Stimulated activated CD4-positive, alpha-beta T cell treated with anti-CD3 and anti-CD28 coated beads, Interleukin-12 subunit alpha, Interleukin-12 subunit beta, amount 100 ng/mL, for 48 hours (primary cell): ENCODE measurements at regions not wholly inside any gene's neighbourhood (a gene's known extent, or its start where the extent isn't known, plus 50 kb on each side); places are given as distances from the start of the nearest gene placed in this dataset.

Experiments used
- DNase-seq, 3 donors: peaks; one replicate each; pipeline ENCODE4 v3.0.0-alpha.2; 2020; ENCODE audit warnings: low read depth in 2 of 3, low spot score in 1 of 3

DNA sequence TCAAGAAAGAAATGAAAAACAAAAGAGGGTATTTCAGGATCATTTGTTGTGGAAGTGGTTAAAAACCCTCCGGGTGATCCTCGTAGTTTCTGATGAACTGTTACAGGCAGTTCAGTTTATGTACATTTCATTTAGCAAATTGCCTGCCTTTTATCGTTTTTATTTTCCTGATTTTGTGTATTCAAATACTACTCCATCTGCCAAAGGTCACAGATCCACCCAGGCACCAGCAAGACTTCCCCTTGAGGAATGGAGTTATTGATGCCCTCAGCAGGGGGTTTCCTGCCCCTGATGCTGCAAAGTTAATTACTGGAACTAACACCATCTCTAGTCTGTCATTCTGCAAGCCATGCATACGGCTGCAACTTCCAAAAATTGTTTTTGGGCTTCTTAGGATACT is 641.9 kb downstream of the SLC4A3 start:
- no peak for DNase-seq

- DNase-seq, result no peak
These were observed 643.1 kb downstream of the SLC4A3 start for GRCh38 chr2:220270481-220271070.

- DNase-seq, result no peak
These were observed 645.2 kb downstream of the SLC4A3 start for GRCh38 chr2:220272656-220273055.

DNA sequence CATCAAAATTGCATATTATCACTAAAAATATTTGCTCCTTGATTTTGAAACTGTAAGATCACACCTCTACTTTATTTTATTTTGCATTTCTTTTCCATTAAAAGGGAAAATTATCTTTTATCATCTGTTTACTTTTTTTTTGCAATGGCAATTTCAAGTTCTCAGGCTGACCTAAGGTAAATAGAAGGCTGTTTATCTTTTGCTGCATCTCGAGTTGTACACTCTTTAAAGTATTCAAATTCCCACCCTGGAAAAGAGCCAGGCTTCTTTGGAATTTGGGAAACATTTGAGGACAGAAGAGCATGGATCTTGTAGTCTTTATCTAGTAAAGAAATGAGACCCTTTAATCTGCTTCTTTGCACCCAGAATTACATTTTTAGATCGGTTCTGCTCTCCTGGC is 645.7 kb downstream of the SLC4A3 start:
- DNase-seq, result no peak

GRCh38 chr2:220275454-220275853 is 648.0 kb downstream of the SLC4A3 start:
- no peak for DNase-seq

DNA sequence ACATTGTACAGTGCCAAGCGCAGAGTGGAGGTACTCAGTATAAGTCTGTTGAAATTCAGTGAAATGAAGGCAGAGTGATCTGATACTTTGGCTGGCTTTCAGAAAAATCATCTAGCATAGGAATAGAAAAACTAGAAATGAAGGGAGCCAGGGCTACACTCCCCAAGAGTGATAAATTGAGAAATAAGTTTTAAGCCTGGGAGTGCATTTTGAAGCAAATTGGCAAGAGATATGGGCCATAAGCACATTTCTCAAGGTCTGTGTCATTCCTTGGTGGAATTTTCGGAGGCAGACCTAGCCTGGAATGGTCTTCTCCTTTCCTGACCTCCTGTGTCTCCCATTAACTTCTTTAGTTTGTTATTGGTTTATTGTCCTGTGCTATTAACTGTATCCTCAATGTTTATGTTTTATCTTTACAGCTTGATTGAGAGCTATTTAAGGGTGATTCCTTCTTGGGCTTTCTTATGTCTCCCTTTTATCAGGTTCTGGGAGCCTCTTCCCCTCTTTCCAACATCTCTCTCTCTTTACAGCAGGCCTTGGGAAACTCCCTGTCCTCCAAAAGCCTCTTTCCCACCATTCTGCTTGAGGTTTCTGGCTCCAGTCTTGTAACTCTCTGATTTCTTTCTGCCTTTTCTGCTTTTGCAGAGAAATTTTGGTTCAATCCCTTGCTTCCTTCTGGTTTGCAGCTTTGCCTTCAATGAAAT is 649.5 kb downstream of the SLC4A3 start:
- DNase-seq, result no peak

DNA sequence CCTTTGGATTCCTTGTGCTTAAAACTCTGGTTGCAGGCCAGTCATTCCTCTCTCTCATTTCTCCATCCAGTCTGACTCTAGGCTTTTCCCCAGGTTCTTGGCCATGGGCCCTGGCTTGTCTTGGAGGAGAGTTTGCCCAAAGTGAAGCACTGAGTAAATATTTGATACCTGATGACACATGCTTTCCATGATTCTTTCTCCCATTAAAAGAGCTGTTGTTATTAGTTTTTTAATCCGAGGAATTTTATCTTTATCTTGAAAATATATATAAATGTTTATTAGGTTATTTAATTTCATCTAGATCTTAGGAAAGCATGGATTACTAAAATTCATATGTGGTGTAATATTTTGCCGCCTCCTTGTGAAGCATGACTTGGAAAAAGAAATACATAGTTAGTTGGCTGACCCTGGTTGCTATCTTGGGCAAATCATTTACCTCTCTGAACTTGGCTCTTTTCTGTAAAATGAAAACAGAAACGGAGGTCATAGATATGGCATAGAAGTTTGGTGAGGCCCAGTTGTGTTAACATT is 650.1 kb downstream of the SLC4A3 start:
- DNase-seq, result no peak

DNA sequence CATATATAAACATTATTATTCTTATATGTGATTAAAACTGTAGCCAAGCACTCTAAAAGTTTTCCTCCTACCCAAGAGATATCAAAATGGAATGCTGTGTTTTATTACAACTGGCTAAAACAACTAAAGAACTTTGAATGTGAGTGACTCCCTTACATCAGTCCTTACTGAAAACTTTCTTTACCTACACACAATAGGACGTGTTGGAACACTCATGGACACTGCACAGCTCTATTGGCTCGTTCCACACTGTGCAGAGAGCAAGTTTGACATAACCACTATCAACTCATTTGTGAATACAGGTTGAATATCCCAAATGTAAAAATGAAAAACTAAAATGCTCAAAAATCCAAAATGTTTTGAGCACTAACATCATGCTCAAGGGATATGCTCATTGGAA is 650.6 kb downstream of the SLC4A3 start:
- no peak for DNase-seq

GRCh38 chr2:220279372-220279771 is 651.9 kb downstream of the SLC4A3 start:
- DNase-seq, result no peak

- no peak for DNase-seq
These were observed 652.4 kb downstream of the SLC4A3 start for GRCh38 chr2:220279840-220280239.

DNA sequence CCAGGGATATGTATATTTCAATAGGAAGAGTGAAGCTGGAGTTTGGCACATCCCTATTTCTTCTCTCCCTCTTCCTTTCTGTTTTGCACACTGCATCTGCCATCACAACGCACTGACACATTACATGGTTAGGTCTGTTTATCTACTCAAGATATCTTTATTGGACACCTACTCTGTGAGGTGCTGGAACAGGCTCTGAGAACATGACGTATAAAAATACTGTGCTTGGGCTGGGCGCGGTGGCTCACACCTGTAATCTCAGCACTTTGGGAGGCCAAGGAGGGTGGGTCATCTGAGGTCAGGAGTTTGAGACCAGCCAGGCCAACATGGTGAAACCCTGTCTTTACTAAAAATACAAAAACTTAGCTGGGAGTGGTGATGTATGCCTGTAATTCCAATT is 653.3 kb downstream of the SLC4A3 start:
- no peak for DNase-seq

- no peak for DNase-seq
These were observed 654.3 kb downstream of the SLC4A3 start for GRCh38 chr2:220281771-220282170.

DNA sequence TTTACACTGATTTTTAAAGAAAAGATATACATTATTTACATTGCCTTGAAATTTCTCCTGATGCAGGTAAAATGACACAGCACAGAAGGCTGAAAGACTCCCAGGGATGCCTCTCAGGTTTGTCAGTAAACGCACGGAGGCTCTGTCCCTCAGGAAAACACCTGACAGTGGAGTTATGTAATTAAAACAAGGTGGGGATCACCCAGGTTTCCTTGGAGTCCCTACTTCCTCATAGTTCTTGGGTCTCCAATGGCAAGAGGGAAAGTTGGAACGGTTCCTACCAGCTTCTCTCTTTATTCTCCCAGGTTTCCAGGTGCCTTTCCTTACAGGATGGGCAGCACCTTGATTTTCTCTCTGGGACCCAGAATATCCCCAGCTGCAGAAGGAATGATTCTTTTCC is 654.8 kb downstream of the SLC4A3 start:
- no peak for DNase-seq

DNA sequence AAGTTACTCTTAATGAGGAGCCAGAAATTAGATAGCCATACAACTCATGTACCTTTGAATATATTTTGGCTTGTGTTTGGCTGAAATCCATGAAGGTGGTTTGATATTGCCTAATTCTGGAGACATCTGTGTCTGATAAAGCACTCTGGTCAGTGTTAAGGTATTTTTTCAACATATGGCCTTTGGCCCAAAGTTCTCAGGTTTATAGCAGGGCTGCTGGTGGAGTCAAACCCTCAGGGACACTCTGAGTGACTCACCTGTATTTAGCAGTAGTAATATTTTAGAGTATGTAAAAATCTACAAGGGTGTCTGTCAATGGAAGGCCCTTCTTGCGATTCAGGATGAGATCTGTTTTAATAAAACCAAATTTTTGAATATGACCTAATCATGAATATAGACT is 666.5 kb downstream of the SLC4A3 start:
- DNase-seq, result no peak

GRCh38 chr2:220296174-220296573 is 668.7 kb downstream of the SLC4A3 start:
- DNase-seq, result no peak

GRCh38 chr2:220297093-220297492 is 669.7 kb downstream of the SLC4A3 start:
- DNase-seq, result no peak

DNA sequence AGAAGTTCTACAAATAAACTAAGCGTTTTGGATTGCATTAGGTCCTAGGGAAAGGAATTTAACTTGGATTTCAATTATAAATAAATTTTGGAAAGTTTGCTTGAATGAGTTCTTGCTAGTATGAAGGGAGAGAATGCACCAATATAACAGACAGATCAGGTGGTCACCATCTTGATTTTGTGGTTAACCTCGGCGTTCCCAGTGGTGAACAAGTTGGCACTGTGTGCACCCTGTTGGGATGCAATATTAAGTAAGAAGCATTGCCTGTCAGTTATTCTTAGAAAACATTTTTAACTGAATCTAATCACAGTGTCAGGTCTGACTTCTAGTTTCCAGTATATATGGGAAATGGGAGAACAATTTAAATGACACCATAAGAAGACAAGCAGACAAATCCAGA is 673.4 kb downstream of the SLC4A3 start:
- DNase-seq, result no peak

DNA sequence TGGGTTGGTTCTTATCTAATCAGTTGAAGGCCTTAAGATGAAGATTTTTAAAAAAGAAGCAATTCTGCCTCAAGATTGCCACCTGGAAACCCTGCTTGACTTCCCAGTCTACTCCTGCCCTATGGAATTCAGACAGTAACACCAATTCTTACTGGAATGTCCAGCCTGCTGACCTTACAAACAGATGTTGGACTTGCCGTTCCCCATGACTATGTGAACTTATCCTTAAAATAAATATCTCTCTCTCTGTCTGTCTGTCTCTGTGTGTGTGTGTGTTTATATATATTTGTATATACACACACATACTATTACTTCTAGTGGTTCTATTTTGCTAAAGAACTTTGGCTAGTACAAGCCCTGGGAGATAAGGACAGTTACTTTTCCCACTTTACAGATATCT is 675.3 kb downstream of the SLC4A3 start:
- no peak for DNase-seq

- DNase-seq, result no peak
These were observed 681.8 kb downstream of the SLC4A3 start for GRCh38 chr2:220309215-220309614.

- DNase-seq, result no peak
These were observed 683.0 kb downstream of the SLC4A3 start for GRCh38 chr2:220310451-220310861.

DNA sequence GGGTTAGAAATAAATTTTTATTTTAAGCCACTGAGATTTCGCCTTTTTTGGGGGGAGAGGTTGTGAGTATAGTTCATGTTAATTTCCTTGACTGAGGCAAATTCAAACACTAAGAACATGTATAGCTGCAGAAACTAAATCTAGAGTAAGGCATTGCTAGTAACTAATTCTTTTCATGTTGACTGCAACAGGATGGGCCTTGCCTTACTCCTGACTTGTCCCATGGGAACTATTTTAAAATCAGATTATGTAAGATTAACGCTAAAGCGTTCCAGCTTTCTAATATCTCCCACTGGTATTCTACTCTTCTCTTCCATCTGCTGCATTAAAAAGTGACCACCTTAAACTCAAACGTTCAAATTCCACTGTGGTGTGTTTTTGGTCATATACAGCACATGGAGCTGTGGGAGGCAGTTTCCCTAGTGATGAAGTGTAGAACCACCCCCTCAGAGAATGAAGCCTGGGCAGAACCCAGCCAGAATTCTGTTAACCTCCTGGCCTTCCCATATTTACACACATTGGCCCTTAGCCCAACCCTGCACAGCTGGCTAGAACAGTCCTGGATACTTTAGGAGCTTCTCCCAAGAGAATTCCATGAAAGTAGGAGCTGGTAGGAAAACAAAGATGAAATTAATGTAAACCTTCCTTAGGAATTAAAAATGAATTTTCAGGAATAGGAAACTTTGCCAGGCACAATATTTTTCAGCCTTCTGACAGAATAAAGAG is 687.8 kb downstream of the SLC4A3 start:
- no peak for DNase-seq

DNA sequence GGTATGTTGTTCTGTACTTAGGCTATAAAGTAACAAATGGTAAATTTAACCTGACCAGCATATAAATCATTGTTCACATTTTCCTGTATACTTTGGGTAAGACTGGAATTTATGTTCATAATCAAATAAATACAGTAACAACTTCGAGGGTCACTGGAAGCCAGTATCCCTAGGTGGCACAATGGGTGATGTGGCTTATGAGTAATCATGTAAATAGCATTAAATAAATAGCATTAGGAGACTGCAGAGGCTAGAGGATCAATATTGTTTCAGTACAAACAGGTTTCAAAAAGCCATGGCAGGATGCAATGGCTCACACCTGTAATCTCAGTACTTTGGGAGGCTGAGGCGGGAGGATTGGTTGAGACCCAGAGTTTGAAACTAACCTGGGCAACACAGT is 690.6 kb downstream of the SLC4A3 start:
- no peak for DNase-seq
